Stomach (tissue), 4 donors: ENCODE measurements at regions not wholly inside any gene's neighbourhood (a gene's known extent, or its start where the extent isn't known, plus 50 kb on each side); places are given as distances from the start of the nearest gene placed in this dataset.

Experiments used
- EP300 ChIP-seq: sonication (generic); formaldehyde crosslinking; IDR thresholded peaks from one replicate; pipeline ENCODE4 v1.6.1; 2017; ENCODE audit warnings: antibody characterized with exemption
- POLR2A ChIP-seq, 4 donors: fragments of 450-650 bp; IDR thresholded peaks; one replicate each; pipeline ENCODE4 v1.6.1; 2016; ENCODE audit warnings: antibody characterized with exemption in 4 of 4, control low read depth in 2 of 4, mild to moderate bottlenecking in 1 of 4, moderate library complexity in 1 of 4
- TF ChIP-seq, protein P1 (sequence below), 7 experiments: fragments of 450-650 bp in 4 of 7; fragments of 200-600 bp in 3 of 7; sonication (generic) in 3 of 7; IDR thresholded peaks; one replicate each; pipeline ENCODE4 v1.5.1; 2016 to 2019; ENCODE audit warnings: antibody characterized with exemption in 7 of 7, control low read depth in 2 of 7, mild to moderate bottlenecking in 1 of 7

DNA sequence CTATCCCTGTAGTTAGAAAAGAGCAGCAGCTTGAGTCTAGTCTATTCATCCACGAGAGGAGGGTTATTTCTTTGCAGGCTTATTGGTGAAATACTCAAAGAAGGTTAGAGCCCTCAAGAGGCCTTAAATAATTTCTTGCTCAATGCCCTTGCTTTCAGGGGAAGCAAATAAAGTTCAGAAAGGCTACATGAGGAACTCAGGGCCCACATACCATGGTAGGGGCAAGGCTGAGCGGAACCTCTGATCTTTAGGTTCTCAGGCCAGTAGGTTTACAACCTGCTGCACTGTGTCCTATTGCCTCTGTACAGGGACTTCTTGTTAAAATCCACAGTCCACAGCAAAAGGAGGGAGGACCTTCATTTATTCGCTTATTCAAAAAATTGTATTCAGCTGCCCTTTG, 101.7 kb downstream of the ADAMTS15 start:
- TF ChIP-seq, protein P1, sequence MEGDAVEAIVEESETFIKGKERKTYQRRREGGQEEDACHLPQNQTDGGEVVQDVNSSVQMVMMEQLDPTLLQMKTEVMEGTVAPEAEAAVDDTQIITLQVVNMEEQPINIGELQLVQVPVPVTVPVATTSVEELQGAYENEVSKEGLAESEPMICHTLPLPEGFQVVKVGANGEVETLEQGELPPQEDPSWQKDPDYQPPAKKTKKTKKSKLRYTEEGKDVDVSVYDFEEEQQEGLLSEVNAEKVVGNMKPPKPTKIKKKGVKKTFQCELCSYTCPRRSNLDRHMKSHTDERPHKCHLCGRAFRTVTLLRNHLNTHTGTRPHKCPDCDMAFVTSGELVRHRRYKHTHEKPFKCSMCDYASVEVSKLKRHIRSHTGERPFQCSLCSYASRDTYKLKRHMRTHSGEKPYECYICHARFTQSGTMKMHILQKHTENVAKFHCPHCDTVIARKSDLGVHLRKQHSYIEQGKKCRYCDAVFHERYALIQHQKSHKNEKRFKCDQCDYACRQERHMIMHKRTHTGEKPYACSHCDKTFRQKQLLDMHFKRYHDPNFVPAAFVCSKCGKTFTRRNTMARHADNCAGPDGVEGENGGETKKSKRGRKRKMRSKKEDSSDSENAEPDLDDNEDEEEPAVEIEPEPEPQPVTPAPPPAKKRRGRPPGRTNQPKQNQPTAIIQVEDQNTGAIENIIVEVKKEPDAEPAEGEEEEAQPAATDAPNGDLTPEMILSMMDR (IDR thresholded peaks at IDR 0.05): no peak
- TF ChIP-seq POLR2A (IDR thresholded peaks at IDR 0.05) (no peak), EP300 (no peak)
